NCI-H69 (cell line): ENCODE measurements at regions not wholly inside any gene's neighbourhood (a gene's known extent, or its start where the extent isn't known, plus 50 kb on each side); places are given as distances from the start of the nearest gene placed in this dataset.
A peak's percentile ranks its signal among the peaks of the same experiment; 100 is the strongest.

ENCODE experiments used
- DNase-seq: peaks from one replicate; lab custom pipeline; 2025; lab: John Stamatoyannopoulos, UW

DNA sequence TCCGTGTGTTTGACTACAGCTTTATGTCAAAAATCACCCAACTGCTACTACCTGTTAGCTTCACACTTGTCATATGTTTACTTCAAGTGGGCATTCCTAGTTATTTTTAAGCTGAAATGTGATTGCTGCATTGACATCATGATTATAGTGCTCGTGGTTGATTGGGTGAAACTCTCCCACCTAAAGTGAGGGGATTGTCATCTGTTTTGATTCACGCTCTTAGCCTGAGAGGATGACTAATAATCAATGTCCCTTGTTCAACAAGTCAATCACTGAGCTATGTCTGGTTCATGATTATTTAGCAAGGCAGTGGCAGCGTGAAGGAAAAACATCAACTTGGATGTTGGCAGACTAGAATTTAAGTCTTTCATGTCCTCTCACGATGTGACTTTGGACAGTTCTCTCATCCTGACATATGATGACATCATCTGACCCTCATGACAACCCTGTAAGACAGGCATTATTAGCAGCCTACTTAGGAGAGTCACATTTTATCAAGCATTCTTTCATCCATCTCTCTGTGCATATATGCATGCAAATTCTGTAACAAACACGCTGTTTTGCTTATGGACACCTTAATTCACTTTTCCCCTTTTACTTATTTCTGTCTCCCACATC lies 352.6 kb upstream of the ZMIZ1 start:
- DNase-seq: no peak

DNA sequence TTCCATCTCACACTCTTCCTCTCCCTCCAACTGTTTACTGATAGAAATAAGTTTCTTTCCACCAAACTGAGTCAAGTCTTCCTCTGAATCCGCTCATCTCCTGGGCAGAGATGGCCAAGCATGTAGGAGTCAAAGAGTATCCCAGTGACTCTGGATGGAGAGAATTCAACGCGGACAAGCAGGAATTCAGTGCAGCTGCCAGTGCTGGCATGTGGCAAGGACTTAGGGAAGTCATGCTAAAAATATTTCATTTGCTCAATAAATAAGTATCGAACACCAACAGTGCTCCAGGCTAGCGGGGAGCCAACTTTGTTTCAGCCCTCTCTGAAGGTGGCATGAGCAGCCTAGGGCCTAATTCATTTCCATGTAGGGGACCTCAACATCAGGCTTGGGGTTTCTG lies 351.6 kb upstream of the ZMIZ1 start:
- DNase-seq: no peak

DNA sequence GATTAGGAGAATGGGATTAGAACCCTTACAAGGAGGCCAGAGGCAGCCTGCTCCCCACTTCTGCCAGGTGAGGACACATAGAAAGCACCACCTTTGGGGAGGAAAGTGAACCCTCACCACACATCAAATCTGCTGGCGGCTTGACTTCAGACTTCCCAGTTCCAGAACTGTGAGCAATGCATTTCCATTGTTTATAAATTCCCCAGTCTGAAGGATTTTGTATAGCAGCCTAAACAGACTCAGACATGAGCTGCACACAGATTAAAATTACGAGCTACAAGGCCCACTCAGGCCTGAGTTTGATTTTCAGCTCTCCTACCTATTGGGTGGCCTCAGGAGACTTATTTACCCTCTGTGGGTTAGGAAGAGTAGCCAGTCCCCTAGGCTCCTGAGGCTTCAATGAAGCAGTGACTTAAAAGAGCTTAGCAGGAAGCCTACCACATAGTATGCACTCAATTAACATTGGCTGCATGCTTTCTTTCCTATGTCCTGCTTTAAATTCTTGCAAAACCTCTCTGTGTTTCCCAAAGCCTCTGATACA lies 350.7 kb upstream of the ZMIZ1 start:
- no peak for DNase-seq

DNA sequence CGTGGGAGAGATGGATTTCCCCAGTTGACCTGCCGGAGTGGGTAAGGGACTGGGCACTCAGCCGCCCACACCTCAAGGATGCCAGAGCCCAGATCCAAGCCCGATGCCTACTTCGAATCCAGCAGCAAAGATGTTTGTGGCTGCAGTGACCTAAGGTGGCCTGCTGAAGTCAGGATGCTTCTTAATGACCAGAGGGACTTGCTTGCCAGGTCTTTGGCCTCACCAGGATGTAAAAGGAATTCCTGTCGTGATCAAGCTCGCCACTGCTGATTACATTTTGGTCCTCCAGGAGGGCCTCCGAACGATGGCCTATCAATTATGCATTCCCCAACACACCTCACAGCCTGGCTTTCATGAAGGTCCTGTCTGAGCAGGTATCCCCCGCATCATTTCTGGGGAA lies 349.5 kb upstream of the ZMIZ1 start:
- no peak for DNase-seq

- DNase-seq: no peak
These were observed 348.7 kb upstream of the ZMIZ1 start for GRCh38 chr10:78720091-78720490.

DNA sequence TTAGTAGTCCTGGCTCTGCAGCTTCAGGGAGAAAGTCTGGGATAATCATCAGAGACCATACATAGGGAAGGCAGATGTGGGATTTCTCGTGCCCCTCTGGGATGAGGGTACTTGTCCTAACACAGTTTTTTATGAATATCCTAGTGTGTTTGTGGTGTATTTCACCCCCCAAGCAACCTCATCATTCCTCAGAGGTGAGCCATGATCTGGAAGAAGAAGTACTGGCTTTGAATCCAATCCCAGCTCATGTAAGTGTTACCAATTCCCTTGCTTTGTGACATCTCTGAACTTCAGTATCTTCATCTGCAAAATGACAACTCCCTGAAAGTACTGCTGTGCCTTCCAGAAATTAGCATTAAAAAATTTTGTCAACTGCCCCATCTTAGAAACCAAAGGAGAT lies 347.5 kb upstream of the ZMIZ1 start:
- no peak for DNase-seq

DNA sequence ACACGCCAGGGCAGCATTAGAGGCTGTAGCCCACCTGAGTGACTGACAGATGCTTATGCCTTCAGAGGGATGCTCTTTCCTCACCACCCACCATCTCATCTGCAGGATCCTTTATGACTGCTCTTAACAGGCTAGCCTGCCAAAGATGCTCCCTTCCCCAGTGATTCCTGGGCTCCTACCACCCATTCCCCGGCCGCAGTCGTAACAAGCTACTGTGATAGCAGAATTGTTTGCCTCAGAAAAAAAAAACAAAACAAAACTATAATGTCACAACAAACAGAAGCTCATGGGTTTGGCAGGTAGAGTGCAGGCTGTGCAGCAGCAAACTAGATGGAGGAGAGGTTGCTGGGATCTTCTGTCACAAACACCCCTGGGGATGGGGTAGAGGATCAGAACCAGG lies 343.9 kb upstream of the ZMIZ1 start:
- no peak for DNase-seq

DNA sequence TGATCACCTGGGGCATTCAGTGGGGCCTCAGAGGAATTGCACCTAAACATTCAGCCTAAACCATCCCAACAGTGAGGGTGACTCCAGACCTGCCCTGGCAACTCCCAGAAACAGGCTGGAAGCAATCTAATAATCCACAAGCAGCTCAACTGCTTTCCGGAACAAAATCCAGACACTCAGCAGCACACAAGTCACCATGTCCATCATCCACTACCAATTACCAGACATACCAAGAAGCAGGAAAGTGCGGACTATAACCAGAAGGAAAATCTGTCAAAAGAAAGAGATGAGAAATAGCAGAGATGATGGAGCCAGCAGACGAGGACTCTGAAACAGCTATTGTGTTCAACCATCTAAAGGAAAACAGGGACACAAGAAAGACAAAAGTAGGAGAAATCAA lies 342.6 kb upstream of the ZMIZ1 start:
- DNase-seq: no peak

GRCh38 chr10:78727251-78727650 lies 341.5 kb upstream of the ZMIZ1 start:
- no peak for DNase-seq

GRCh38 chr10:78727728-78728127 lies 341.0 kb upstream of the ZMIZ1 start:
- DNase-seq: peak; percentile 32

- DNase-seq: no peak
These were observed 340.6 kb upstream of the ZMIZ1 start for GRCh38 chr10:78728176-78728575.

DNA sequence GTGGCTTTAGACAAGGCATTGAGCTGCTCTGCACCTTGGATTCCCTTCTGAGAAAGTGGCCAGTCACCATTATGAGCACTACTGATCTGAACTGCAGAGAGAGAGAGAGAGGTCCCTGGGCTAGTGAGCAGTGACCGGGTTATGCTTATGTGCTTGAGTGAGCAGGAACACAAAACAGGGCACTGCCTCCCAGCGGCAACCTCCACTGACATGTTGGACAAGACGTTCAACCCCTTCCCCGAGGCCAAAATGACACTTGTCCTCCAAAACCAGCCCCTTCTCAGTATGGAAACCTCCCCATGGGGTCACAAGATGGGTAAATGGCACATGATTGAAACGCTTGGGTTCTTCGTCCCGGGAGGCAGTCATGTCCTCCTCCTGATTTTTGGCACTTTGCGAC lies 339.4 kb upstream of the ZMIZ1 start:
- DNase-seq: no peak

DNA sequence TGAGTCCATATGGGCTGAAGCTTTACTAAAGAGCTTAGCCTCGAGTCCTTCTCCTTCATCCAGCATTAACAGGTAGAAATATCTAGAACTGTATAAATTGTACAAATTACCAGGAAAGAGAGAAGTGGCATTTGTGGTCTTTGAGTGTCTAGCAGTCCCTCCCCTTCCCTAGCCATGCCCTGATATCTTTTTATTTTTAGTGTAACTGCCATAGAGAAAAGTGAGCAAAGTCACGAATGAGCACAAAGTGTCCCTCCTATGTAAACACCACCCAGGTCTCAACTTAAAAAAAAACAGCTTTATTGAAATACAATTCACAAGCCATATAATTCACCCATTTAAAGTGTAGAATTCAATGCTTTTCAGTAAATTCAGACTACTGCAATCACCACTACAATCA lies 339.0 kb upstream of the ZMIZ1 start:
- DNase-seq: no peak

DNA sequence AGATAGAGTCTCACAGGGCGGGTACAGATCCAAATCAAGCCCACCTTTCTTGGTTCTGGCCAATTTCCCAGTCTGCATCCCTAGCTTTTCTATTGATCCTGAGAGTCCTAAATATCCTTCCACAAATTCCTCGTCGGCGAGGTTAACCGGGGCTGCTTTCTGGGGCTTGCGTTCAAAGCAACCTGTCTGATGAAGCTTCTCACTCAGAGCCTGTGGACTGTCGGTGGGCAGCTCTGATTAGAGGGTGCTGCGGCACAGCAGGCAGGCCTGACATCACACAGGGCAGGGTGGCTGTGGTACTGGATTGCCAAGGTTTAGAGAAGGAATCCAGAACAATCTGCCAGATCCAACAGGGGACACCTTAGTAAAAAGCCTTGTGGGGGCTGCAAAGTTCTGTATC lies 338.0 kb upstream of the ZMIZ1 start:
- no peak for DNase-seq

DNA sequence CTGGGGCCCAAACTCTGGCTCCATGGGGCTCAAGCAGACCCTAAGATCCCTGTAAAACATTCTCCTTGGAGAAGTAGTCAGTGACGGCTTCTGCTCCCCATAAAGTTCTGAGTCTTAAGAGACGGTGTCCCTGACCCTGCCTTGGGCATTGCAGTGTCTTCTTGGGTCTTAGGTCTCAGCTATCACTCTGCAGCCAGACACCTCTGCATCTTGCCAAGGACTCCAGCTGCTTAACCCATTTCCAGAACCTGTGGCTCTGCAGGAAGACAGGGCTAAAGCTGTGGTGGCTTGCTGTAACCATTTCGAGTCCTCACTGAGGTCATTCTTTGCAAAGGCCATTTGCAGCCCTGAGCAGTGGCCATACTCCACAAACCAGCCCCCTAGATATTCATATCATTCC lies 337.1 kb upstream of the ZMIZ1 start:
- DNase-seq: no peak

- no peak for DNase-seq
These were observed 336.4 kb upstream of the ZMIZ1 start for GRCh38 chr10:78732381-78732780.

- no peak for DNase-seq
These were observed 331.7 kb upstream of the ZMIZ1 start for GRCh38 chr10:78736926-78737630.

DNA sequence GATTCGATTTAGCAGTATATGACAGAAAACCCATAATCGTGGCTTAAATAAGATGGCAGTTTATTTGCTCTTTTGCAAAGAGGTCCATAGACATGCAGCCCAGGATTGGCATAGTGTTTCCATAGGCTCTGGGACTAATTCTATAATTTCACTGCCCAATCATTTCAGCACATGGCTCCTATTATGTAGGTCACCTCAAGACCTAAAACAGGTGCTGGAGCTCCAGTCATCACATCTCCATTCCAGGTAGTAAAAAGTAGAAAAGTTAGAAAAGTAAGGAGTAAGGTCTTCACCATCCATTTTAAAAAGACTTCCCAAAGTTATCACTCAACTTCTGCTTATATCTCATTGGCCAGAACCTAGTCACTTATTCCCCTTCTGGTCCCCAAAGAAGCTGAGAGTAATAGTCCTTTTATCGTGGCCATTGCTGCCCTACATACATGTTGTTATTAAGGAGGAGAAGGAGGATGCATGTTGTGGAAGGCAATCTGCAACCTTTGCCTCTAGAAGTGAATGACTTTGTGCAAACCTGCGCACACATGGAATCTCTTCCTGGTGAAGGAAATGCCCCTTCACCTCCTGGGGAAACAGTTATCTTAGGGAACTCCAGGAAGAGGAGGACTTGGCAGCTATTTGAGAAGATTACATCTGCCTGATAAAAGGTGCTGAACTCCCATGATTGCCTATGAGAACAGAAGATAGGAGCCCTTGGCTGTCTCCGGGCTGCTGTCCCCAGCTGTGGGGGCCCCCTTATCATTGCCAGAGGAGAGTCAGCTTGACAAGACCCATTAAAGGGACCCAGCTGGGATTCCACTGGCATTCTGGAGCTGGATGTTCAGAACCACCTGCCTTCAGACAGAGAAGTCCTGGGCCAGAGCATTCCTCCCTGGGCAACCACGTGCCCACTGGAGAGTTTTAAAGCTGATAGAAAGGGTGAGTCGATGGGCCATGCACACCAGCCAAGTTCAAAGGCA lies 330.6 kb upstream of the ZMIZ1 start:
- no peak for DNase-seq

- DNase-seq: no peak
These were observed 329.9 kb upstream of the ZMIZ1 start for GRCh38 chr10:78738861-78739260.

DNA sequence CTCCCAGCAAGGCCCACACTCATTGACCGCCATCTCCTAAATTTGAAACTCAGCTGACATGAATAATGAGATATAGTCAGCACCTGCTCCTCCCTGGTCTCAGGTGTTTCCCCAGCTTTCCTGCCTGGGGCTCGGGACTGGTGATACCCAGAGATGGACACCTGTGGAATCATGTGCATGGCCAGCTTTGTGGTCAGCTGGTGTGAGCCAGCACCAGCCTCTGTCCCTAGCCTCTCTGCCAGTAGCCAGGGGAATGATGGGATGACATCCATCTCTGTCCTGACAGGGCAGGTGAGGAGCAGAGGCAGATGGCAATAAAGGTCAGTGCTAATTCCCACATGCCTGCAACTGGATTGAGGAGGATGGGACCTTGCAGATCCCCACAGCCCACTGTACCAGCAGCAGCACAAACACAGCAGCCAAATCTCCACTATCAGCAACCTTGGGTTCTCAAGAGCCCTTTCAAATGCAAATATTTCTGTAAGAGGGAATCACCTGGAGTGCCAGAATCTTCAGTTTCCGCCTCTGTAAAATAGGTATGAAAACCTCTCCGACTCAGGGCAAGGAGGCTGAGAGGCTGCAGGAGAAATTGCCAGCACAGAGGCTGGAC lies 329.2 kb upstream of the ZMIZ1 start:
- DNase-seq: no peak

GRCh38 chr10:78740976-78741915 lies 327.5 kb upstream of the ZMIZ1 start:
- DNase-seq: no peak
